ENCODE measurements at regions not wholly inside any gene's neighbourhood (a gene's known extent, or its start where the extent isn't known, plus 50 kb on each side); places are given as distances from the start of the nearest gene placed in this dataset.

- H3K4me1 Mint-ChIP-seq (ENCODE audit: unreplicated experiment), result peaks cover 29% of the 10 kb centered on the region
- H3K27ac Mint-ChIP-seq (ENCODE audit: unreplicated experiment), result no peak overlapping the region
- no peaks in the 10 kb centered on the region for H3K36me3 Mint-ChIP-seq (ENCODE audit: low read depth, unreplicated experiment)
- no peaks in the 10 kb centered on the region for H3K9me3 Mint-ChIP-seq (ENCODE audit: unreplicated experiment)
- no peak overlapping the region for H3K4me3 Mint-ChIP-seq (ENCODE audit: unreplicated experiment)
- H3K27me3 Mint-ChIP-seq (ENCODE audit: unreplicated experiment), result no peaks in the 10 kb centered on the region
- no peak for DNase-seq (ENCODE audit: low spot score)
- TF ChIP-seq CTCF (IDR thresholded peaks at IDR 0.05; ENCODE audit: unreplicated experiment), result no peak
Measured at GRCh38 chr4:138055890-138056289, 186.3 kb downstream of the SLC7A11 start.

GRCh38 chr4:138053641-138054301 lies 188.4 kb downstream of the SLC7A11 start:
- Mint-ChIP-seq H3K4me1 (ENCODE audit: unreplicated experiment) (peaks cover 39% of the 10 kb centered on the region), H3K27ac (ENCODE audit: unreplicated experiment) (no peak overlapping the region), H3K4me3 (ENCODE audit: unreplicated experiment) (no peak overlapping the region), H3K36me3 (ENCODE audit: low read depth, unreplicated experiment) (no peaks in the 10 kb centered on the region), H3K27me3 (ENCODE audit: unreplicated experiment) (no peaks in the 10 kb centered on the region), H3K9me3 (ENCODE audit: unreplicated experiment) (no peaks in the 10 kb centered on the region)
- no peak for DNase-seq (ENCODE audit: low spot score)
- TF ChIP-seq CTCF (IDR thresholded peaks at IDR 0.05; ENCODE audit: unreplicated experiment), result no peak

- H3K9me3 Mint-ChIP-seq (ENCODE audit: unreplicated experiment), result no peaks in the 10 kb centered on the region
Measured at GRCh38 chr4:138052806-138053632, 189.1 kb downstream of the SLC7A11 start.

GRCh38 chr4:138051157-138051556 lies 191.0 kb downstream of the SLC7A11 start:
- no peak for DNase-seq (ENCODE audit: low spot score)
- Mint-ChIP-seq H3K27me3 (ENCODE audit: unreplicated experiment) (no peaks in the 10 kb centered on the region), H3K27ac (ENCODE audit: unreplicated experiment) (no peak overlapping the region), H3K9me3 (ENCODE audit: unreplicated experiment) (no peaks in the 10 kb centered on the region), H3K4me3 (ENCODE audit: unreplicated experiment) (no peak overlapping the region), H3K36me3 (ENCODE audit: low read depth, unreplicated experiment) (no peaks in the 10 kb centered on the region), H3K4me1 (ENCODE audit: unreplicated experiment) (peaks cover 32% of the 10 kb centered on the region)
- TF ChIP-seq CTCF (IDR thresholded peaks at IDR 0.05; ENCODE audit: unreplicated experiment), result no peak

More at GRCh38 chr4:138052806-138053632, 189.1 kb downstream of the SLC7A11 start:
- TF ChIP-seq CTCF (IDR thresholded peaks at IDR 0.05; ENCODE audit: unreplicated experiment), result no peak
- no peak for DNase-seq (ENCODE audit: low spot score)
- Mint-ChIP-seq H3K36me3 (ENCODE audit: low read depth, unreplicated experiment) (no peaks in the 10 kb centered on the region), H3K4me1 (ENCODE audit: unreplicated experiment) (peaks cover 37% of the 10 kb centered on the region), H3K4me3 (ENCODE audit: unreplicated experiment) (no peak overlapping the region), H3K27ac (ENCODE audit: unreplicated experiment) (no peak overlapping the region), H3K27me3 (ENCODE audit: unreplicated experiment) (no peaks in the 10 kb centered on the region)

- H3K4me3 Mint-ChIP-seq (ENCODE audit: unreplicated experiment), result no peak overlapping the region
- H3K27me3 Mint-ChIP-seq (ENCODE audit: unreplicated experiment), result no peaks in the 10 kb centered on the region
- H3K36me3 Mint-ChIP-seq (ENCODE audit: low read depth, unreplicated experiment), result no peaks in the 10 kb centered on the region
- DNase-seq (ENCODE audit: low spot score), result no peak
- H3K9me3 Mint-ChIP-seq (ENCODE audit: unreplicated experiment), result no peaks in the 10 kb centered on the region
- H3K27ac Mint-ChIP-seq (ENCODE audit: unreplicated experiment), result no peak overlapping the region
- no peak for TF ChIP-seq CTCF (IDR thresholded peaks at IDR 0.05; ENCODE audit: unreplicated experiment)
- peaks cover 28% of the 10 kb centered on the region for H3K4me1 Mint-ChIP-seq (ENCODE audit: unreplicated experiment)
Measured at GRCh38 chr4:138050601-138051000, 191.5 kb downstream of the SLC7A11 start.
